Endothelial cell of umbilical vein (primary cell): ENCODE measurements at regions not wholly inside any gene's neighbourhood (a gene's known extent, or its start where the extent isn't known, plus 50 kb on each side); places are given as distances from the start of the nearest gene placed in this dataset.

Experiments
- CTCF ChIP-seq, 2 donors: IDR thresholded peaks; 1 replicate in 1 of 2; 2 replicates in 1 of 2; pipeline ENCODE4 v1.5.1; 2011; ENCODE audit warnings: low read length in 2 of 2, mild to moderate bottlenecking in 2 of 2, moderate library complexity in 2 of 2, control low read depth in 1 of 2, inconsistent platforms in 1 of 2, low read depth in 1 of 2; ENCODE audit not compliant: insufficient read depth in 1 of 2; ENCODE audit errors: extremely low read depth in 1 of 2
- EZH2 ChIP-seq: IDR thresholded peaks from 2 replicates; pipeline ENCODE4 v1.6.1; 2012; ENCODE audit warnings: borderline replicate concordance, low read depth, mild to moderate bottlenecking, moderate library complexity, low read length, inconsistent platforms; ENCODE audit not compliant: severe bottlenecking
- MAX ChIP-seq: IDR thresholded peaks from 2 replicates; pipeline ENCODE4 v1.6.1; 2011; ENCODE audit not compliant: insufficient read depth, insufficient read length
- MYC ChIP-seq: IDR thresholded peaks from one replicate; pipeline ENCODE4 v1.6.1; 2011; ENCODE audit warnings: mild to moderate bottlenecking, low read depth, low read length
- POLR2A ChIP-seq: IDR thresholded peaks from 2 replicates; pipeline ENCODE4 v1.6.1; 2012; ENCODE audit warnings: low read depth, mild to moderate bottlenecking, control low read depth, low read length
- POLR2AphosphoS5 ChIP-seq: IDR thresholded peaks from 2 replicates; pipeline ENCODE4 v1.6.1; 2012; ENCODE audit warnings: low read depth, mild to moderate bottlenecking, control low read depth, low read length, moderate library complexity; ENCODE audit not compliant: insufficient read depth

- no peak for TF ChIP-seq POLR2A
- no peak for TF ChIP-seq CTCF (IDR thresholded peaks at IDR 0.05; ENCODE audit: extremely low read depth in 1 of 2, insufficient read depth in 1 of 2, low read depth in 1 of 2, low read length in 2 of 2)
- no peak for TF ChIP-seq POLR2AphosphoS5
- TF ChIP-seq MAX, result no peak
- no peak for TF ChIP-seq EZH2
- no peak for TF ChIP-seq MYC
Observed at GRCh38 chr21:41571938-41572510, 64.1 kb upstream of the TMPRSS2 start.
